NCI-H82 (cell line): ENCODE measurements at regions not wholly inside any gene's neighbourhood (a gene's known extent, or its start where the extent isn't known, plus 50 kb on each side); places are given as distances from the start of the nearest gene placed in this dataset.
A peak's percentile ranks its signal among the peaks of the same experiment; 100 is the strongest.

Experiments
- DNase-seq: peaks from one replicate; lab custom pipeline; 2025; lab: John Stamatoyannopoulos, UW

DNA sequence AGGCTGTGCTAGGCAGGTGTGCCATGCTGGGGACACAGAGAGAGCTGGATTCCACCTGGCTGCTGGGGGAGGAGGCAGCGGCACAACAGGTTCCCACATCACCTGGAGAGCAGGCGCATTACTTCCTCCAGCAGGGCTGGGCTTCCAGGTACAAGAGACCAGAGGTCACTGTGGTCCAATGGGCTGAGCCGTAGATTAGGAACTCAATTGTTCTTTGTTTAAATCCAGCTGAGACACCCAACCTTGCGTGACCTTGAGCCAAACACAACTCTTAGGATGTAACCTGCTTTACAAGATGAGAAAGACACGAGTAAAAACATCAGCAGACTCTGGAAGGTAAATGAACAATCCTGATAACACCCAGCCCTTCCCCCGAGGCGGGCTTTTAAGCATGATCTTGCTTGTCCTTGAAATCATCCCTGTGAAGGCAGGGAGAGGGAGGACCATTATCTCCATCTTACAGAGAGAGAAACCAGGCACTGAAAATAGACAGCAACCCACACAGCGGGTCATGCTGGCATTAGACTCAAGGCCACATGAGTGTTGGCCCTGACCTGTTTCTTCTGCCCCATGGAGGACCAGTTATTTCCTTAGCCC is 216.5 kb upstream of the RREB1 start:
- DNase-seq, result no peak

DNA sequence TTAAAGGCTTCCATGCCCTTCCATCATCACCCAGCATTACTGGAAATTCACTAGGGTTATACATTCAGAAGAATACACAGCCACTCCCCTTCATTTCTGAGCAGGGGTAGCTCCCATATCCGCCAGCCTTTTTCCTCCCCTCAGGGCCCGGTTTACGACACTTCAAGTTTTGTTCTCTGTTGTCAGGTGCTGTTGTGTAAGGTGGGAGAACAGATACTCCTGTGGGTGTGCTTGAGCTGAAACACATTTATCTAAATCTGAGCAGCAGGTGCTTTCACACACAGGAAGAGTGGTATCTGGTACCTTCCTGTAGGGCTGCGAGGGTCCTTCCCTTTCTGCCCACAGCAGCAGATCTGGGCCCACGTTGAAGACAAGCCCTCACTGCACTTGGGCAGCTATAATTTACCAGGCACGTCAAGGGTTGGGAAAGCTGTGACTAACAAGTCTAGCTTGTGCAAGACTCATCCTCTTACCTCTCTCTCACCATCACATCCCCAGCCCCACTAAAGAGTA is 215.8 kb upstream of the RREB1 start:
- no peak for DNase-seq

DNA sequence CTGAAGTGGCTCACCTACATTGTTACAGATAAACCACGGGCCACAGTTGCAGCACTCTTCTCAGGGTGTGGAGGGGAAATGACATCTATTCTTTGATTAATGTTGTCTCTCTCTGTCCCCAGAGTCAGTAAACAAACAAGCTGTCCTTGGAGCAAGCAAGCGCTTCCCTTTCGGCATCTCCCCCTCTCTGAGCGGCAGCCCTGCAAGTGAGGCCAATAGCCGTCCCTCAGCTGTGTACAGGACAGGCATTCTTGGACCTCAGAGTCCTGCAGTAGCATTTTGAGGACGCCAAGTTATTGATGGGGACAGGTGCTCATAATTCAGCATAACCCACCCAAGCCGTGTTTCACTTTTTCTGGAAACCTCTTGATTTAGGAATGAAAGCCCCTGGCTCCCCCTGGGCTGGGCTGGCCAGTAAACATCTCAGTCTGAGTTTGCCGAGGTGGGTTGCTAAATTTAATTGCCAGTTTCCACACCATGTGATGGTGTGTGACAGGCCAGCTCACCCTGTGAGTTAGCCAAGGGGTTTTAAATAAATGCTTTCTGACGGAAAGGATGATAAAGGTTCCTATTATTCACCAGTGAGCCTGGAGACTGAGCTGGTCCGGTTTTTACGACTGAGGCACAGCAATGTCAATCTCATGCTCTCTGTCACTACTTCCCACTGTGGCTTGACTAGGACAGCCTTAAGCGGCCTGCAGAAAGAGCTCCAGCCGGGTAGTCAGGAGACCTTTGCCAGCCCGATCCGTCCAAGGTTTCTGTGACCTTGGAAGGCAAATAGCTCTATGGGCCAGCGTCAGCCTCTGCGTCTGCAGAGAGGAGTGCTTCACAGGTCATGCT is 214.8 kb upstream of the RREB1 start:
- DNase-seq, result no peak

DNA sequence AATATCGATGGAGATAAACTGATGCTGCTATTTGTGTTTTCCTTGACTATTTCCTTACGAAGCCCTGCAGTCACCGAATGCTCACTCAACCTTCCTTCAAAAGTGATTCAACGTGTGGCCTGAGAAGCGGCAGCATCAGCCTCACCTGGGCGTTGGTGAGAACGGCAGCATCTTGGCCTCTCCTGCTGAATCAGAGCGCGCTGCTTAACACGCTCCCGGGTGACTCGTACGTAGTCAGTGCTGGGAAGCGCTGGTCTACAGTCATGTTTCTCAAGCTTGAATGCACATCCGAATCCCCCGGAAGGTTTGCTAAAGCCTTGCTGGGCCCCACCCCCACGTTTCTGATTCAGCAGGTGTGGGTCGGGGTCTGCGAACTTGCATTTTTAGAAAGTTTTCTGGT is 214.1 kb upstream of the RREB1 start:
- no peak for DNase-seq

DNA sequence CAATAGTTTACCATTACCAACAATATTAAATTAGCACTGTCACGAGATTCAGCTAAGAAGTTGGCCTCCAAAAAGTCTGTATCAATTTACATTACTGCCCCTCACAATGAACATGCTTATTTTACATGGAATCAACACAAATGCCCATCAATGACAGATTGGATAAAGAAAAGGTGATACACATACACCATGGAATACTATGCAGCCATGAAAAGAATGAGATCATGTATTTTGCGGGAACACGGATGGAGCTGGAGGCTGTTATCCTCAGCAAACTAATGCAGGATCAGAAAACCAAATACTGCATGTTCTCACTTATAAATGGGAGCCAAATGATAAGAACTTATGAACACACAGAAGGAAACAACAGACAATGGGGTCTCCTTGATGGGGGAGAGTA is 211.8 kb upstream of the RREB1 start:
- no peak for DNase-seq

DNA sequence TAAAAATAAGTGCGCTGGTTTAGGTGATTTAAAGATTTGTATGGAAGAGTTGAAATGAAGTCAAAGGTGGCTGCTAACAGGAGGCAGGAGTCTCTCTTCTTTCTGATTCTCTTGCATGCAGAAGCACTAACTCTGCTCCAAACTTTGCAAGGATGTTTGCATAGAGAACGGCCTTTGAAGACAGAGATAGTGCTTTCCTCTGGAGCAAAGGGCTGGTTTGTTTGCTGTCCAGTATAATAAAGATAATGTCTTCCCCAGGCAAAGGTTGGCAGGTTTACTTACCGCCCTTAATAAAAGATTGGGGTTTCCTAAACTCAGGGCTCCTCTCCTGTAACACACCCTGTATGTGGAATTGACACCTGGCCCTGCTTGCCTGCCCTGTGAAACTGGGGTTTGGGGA is 210.6 kb upstream of the RREB1 start:
- no peak for DNase-seq

DNA sequence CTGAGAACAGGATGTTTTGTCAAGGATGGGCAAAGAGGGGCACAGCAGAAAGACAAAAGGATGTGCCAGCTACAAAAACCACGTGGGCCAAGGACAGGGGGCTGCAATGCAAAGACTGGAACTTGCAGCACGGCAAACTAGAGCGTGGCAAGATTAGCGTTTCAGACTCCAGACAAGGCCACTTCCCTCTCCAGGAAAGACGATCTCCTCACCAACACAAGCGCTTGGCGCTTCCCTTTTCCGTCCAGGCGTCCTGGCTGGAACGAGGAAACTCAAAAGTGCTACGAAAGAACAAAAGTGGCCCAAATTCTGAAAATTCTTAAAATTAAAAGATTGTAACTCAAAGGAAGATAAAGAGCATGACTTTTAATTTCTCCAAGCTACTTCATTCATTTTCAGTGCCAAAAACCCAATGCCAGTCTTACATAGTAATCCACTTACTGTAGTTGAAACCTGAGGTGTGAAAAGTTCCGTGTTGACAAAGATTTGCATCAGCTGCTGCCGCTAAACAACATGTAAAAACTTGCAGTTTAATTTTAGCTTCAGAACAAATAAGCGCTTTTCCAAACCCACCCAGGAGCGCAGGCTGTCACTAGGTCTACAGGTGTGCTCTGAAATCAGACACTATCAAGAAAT is 207.1 kb upstream of the RREB1 start:
- no peak for DNase-seq

DNA sequence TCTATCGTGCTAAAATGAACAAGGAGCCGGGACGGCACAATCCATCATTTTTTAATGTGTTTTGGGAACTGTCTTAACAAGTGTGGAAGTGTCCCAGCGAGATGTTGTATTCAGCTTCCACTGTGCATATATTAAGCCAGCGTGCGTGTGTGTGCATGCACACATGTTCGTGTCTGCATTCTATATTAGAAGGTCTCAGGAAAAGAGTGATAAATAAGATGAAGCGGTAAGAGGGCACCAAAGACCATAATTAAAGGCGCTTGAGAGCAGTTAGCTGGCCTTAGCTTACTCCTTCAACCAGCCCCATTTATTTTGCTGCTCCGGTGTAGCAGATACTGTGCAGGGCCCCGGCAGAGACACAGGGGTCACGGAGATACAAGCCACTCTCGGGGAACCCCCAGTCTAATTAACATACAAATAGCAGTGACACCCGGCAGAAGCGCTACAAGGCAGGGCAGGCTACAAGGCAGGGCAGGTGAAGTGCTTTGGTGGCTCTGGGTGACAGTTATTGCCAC is 206.5 kb upstream of the RREB1 start:
- DNase-seq, result no peak

DNA sequence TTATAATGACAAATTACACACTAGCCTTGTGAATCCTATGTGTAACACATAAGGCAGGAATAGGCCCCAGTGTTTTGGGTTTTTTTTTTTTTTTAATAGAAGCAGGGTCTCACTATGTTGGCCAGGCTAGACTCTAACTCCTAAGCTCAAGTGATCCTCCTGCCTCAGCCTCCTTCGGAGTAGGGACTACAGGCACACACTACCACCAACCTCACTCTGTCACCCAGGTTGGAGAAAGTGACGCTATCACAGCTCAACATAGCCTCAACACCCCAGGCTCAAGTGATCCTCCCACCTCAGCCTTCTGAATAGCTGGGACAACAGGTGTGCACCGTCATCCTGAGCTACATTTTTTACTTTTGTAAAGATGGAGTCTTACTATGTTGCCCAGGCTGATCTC is 205.8 kb upstream of the RREB1 start:
- DNase-seq, result no peak

DNA sequence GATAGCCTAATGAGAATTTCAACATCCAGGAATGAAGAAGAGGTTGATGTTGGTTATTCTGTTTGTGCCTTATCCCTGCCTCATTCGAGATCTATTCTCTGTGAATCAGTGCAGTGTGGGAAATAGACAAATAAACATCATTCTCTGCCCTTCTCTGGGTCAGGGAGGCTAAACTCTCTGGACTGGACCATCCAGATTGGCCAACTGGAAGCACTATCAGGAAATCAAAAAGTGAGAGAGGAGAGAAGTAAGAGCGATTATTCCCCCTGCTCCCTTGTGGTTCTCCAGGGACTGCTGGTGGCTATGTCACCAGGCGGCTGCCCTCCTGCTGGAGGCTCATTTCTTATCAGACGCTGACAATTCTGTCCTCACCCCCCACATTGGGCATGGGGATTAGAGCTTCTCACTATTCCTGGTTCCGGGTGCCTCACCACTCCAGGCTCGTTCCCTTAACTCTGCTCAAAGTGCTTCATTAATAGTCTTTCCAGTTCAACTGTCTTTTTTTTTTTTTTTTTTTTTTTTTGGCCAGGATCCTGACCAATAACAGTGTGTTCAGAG is 201.7 kb upstream of the RREB1 start:
- peak; percentile 35 for DNase-seq

DNA sequence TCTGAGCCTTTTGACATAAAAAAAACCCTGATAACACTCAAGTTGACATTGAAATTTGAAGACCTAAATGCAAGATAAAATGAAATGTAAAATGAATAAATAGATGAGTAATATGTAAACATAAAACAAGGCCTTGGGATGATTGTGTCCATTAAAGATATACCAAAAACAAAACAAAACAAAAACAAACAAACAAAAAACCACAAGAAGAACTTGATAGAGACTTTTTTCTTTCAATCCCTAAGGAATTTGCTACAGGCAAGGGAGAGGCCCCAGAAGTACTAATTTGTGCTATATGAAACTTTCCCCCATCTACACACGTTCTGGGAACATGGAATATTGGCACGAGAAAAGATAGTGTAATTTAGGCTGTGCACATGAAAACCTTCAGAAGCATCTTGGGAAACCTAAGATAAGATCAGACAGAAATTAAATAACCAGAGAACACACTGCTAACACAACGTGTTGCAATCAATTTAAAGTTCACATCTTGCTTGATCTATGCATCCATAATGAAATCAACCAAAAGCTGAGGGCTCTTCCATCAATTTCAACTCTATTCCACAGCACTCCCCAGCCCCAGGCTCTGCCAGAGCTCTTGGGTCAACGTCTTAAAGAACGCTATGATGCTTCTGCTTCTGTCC is 201.1 kb upstream of the RREB1 start:
- DNase-seq, result no peak

DNA sequence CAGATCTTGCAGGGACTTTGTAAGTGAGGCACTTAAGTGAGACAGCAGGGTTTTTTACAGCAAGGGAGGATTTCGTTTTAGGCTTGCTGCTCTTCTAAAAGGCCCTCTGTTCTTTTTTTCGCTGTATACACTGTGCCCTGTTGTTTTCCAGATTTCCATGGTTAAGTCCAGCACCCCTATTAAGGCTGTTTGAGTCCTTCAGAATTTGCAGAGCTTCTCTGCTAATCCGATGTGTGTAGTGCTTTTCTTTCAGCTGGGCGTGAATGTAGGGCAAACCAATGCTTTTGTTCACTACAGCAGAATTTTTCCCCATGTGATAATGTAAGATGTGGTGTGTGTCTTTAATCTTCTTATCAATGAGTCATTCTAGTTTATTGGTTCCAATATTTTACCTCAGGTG is 200.5 kb upstream of the RREB1 start:
- DNase-seq, result peak; percentile 32

DNA sequence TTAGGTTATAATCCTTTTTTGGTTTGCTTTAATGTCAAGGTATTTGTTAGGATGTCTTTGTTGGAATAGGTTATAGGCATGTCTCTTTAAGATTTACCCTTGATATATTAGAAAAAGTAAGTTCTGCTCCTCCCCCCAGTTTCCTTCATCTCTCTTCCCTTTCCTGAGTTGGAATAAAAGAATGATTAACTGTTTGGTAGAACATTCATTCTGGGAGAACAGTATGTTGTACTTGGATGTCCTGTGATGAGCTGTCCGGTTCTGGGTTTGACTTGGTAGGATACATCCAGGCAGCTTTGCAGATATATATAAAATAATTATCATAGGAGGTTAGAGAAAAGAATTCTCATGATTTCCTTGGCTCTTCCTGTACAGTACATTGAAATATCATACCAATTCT is 199.6 kb upstream of the RREB1 start:
- DNase-seq, result no peak

DNA sequence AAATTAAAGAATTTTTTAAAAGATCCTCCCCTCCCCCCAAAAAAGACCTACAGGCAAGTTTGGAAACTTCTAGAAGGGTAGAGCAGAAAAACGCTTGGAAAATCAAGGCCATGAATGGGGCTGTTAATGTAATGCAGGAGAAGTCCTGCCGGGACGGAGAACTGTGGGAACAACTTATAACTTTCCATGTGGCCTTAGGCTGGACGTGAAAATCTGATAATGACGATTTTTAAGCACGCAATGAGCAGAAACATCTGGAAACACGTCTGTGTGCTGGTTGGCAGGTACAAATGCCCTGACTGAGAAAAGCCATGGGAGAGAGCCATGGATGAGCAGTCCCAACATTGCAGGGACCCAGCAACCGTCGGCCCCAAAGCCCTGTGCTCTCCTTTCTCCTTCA is 198.7 kb upstream of the RREB1 start:
- no peak for DNase-seq

DNA sequence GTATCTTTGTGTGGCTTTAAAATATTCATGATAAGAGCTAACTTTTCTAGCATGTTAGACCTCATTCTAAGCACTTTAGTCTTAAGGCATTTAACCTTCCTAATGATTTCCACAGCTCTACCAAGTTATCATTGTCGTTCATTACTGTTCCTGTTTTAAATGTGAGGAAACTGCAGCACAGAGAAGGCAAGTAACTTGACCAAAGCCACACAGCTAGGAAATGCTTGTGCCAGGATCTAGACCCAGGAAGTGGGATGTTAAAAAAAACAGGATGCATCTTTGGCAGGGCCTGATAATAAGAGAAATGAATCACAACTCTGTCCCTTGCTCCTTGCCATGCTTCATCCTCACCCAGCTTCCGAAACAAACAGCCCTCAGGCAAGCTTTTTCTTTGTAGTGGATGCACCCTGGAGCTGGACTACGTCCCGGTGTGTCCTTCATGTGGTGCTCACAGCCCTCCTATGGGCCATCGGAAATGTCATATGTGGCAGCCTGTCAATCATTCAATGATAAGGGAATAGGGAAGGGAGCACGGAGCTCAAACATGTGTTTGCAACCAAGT is 196.9 kb upstream of the RREB1 start:
- DNase-seq, result no peak

DNA sequence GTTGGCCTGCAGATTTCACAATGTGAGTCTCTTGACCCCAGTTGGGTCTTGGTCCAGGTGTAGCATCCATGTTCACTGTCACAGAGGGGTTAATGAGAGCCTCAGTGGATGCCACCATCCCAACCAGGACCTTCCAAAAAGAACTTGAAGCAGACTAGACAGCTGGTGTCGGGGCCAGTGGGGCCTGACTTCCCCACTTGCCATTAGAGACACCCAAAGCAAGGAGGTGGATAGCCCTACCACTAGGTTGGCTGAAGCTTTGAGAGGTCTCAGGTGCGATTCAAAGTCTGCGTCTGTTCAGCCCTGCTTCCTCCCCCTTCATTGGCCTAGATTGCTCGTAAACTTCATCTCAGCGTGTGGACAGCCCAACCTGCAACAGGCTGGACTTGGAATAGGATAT is 196.4 kb upstream of the RREB1 start:
- DNase-seq, result no peak

DNA sequence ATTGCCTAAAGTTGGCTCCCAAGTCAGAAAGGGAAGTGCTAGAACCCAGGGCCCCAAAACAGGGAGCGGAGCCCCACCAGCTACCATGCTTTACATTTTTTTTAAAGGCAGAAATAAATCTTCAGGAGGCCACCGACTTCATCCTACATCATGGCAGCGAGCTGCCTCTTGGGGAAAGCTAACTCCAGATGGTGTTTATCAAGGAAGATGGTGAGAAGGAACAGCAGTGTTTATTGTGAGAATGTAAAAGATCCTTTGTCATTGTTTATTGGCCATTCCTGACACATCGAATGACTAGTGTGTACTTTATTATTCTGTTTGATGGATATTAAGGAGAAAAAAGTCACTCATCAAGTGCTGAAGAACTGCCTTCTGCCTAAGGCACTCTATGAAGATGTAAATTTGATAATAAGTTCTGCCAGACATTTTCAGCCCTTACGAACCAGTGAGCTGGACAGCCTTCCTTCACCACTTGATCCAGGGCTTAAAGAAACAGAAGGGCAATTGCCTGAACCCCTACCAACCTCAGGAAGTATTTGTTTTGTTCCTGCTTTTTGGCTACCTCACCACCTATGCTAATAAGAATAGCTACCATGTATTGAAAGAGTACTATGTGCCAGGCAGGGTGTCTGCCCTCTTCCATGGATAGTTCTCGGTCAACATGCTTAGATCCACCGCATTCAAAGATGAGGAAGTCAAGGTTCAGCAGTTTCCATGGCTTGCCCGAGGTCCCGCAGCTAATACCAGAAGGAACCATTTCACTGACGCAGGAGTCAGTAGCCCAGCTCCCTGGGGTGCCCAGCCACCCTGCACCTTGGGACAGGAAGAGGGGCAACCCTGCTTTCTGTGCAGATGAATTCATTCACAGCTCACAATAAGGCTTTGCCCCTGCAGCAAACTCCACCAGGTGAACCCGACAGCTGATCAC is 194.7 kb upstream of the RREB1 start:
- peak; percentile 45 for DNase-seq

DNA sequence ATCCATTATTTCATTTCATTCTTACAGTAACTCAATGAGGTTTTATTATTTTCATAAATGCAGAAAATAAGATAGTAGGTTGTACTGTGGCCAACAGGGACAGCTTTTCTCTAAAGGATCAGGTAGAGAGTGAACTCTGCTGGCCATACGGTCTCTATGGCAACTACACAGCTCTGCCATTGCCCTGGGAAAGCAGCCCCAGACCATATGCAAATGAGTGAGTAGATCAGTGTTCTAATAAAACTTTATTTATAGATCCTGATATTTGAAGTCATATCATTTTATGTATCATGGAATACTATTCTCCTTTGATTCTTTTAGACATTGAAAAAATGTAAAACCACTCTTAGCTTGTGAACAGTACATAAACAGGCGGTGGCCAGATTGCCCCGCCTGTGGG is 192.5 kb upstream of the RREB1 start:
- DNase-seq, result peak; percentile 54

DNA sequence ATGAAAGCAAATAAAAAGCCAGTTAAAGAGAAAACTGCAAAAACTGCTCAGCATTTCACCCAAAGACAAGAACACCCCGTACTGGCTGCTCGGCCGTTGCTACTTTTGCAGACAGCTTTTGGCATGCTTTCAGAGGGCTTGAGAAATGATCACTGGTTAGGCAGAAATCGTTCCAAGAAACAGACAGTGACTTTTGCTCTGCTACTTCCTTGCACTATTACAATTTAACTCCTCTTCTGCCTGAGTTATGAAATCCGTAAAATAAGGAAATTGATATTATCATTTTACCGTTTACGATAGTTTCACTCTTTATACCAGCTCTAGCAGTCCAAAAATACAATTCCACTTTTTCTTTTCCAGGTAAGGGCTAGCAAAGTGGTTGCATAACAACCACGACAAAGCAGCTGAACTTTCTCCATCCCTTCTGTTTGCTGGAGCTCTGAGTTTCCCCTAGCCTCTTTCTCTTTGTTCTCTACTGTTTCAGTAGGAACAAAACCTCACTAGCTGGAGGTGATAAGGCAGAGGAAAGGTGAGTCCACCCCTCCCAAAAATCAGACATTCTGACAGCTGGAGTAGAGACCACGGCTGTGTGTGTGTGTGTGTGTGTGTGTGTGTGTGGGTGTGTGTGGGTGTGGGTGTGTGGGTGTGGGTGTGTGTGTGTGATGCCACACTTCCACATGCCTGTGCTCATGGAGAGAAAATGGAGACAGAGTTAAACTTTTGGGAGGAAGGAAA is 191.8 kb upstream of the RREB1 start:
- no peak for DNase-seq

DNA sequence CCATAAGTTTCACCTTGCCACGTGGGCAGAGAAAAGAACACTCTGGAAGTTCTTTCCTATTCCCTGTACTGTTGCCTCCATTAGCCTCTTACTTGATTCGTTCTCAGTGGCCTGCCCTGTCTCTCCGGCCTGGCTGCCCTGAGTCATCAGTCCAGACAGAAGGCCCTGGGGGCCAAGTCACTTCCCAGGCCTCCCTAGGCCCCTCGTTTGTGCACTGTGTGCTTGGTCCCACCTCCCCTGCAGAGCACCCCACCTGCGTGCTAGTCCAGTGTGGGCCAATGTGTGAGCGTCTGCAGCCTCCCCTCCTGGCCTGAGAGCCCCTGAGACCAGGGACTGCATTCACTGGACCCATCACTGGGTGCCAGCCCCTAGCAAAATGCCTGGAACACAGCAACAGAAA is 191.2 kb upstream of the RREB1 start:
- no peak for DNase-seq
